ACHN (cell line): ENCODE measurements at regions not wholly inside any gene's neighbourhood (a gene's known extent, or its start where the extent isn't known, plus 50 kb on each side); places are given as distances from the start of the nearest gene placed in this dataset.
"Not testable (repeated sequence)": the region's sequence is repeated elsewhere in the genome, so short reads cannot be mapped to it uniquely, and the experiment has no call there.

ENCODE experiments used
- DNase-seq: peaks from one replicate; pipeline ENCODE4 v3.0.0-alpha.2; 2015
- in situ Hi-C: cut with HindIII; loops from 2 replicates; pipeline ENCODE4 v1.10.0; 2017; ENCODE audit warnings: low sequenced_read_pairs, low pct_ligation_motif_present, low pct_unique_long_range_greater_than_20kb

- in situ Hi-C loops = no loop called here
- no peak for DNase-seq
Observed at GRCh38 chrX:840556-840955, 210.0 kb downstream of the SHOX start.

DNA sequence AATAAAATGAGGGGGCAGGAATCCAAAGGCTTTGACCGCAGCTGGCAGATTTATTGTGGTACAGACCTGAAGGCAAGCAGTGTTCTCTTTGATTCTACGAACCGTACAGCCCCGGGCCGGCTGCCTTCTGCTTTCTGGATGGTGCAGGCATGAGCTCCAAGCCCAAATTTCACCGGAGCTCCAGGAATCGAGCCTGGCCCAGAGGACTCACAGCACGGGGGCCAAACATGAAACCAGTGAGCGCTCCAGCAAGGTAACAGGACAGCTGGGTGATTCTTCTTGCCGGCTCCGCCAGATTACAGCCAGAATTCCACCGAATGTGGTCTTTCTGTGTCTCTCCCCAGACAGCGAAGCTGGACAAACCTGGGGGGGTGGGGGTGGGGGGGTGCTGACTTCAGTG is 208.1 kb downstream of the SHOX start:
- in situ Hi-C loops, DNase-seq: not testable (repeated sequence)

GRCh38 chrX:835857-836256 is 205.3 kb downstream of the SHOX start:
- in situ Hi-C loops = not testable (repeated sequence)

DNA sequence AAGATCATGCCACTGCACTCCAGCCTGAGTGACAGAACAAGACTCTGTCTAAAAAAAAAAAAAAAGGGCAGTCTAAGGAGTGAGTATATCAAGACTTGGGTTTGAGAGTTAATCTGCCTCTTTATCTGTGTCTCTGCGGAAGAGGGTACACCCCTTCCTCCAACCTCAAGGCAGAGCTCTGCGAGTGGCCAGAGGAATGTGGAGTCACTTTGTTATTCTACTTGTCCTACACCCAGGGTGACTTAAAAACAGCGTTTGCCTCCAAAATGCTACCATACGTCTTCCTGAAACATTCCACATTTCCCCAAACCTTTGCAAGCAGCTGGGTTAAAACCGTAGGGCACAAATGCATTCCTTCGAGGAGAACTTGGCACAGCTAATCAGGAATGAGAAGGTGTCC is 199.9 kb downstream of the SHOX start:
- in situ Hi-C loops = no loop called here
- DNase-seq = no peak

More at GRCh38 chrX:835857-836256, 205.3 kb downstream of the SHOX start:
- DNase-seq = not testable (repeated sequence)

- DNase-seq = no peak
- in situ Hi-C loops = no loop called here
Observed at GRCh38 chrX:829145-829544, 198.6 kb downstream of the SHOX start.

- in situ Hi-C loops = no loop called here
Observed at GRCh38 chrX:828411-828959, 197.9 kb downstream of the SHOX start.

GRCh38 chrX:826448-826847 is 195.9 kb downstream of the SHOX start:
- in situ Hi-C loops = no loop called here
- no peak for DNase-seq

More at GRCh38 chrX:828411-828959, 197.9 kb downstream of the SHOX start:
- no peak for DNase-seq

- DNase-seq = no peak
- in situ Hi-C loops = no loop called here
Observed at GRCh38 chrX:825991-826390, 195.4 kb downstream of the SHOX start.

DNA sequence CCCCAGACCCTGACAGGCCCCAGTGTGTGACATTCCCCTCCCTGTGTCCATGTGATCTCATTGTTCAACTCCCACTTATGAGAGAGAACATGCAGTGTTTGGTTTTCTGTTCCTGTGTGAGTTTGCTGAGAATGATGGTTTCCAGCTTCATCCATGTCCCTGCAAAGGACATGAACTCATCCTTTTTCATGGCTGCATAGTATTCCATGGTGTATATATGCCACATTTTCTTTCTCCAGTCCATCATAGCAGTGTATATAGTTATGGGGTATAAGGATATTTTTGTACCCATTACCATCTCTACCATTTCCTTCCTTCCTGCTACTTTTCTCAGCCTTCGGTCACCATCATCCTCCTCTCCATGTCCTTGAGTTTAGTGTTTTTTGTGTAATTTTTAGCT is 192.5 kb downstream of the SHOX start:
- DNase-seq, in situ Hi-C loops: not testable (repeated sequence)

DNA sequence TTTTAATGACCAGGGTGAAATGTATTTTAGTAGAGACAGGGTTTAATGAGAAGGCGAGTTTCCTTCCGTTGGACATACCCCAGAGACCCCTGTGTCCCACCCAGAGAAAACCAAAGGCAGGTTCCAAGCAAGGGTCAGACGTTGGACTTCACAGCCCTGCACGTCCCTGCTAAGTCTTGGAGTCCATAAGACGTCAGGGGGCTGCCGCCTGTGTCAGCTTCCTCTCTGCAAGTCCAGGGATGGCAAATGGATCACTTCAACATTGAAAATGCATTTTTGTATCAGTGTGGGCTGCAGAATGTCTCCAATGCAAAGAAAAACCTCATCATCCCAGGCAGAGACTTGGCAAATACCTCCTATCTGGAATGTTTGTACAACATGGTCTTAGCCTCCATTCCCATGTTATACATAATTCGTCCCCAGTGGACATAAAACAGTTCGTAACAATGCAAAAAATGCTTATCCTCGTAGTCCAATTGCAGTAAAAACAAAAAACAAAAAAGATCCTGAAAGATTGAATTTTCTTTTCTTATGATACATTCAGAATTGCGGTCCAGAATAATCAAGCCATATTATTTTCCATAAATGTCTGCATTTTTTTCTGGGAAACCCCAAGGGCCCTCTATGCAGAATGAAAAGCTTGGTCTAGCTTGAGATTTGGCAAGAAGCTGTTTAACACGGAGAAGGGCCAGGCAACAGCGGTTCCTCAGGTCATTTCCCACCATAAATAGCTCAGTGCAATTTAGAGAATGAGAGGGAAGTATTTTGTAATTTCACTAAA is 190.9 kb downstream of the SHOX start:
- in situ Hi-C loops = no loop called here
- DNase-seq = no peak

GRCh38 chrX:819684-820083 is 189.1 kb downstream of the SHOX start:
- in situ Hi-C loops = no loop called here
- no peak for DNase-seq

- in situ Hi-C loops = no loop called here
- DNase-seq = no peak
Observed at GRCh38 chrX:817759-818300, 187.2 kb downstream of the SHOX start.

GRCh38 chrX:817147-817546 is 186.6 kb downstream of the SHOX start:
- DNase-seq, in situ Hi-C loops: not testable (repeated sequence)

- in situ Hi-C loops = no loop called here
- DNase-seq = no peak
Observed at GRCh38 chrX:816411-816810, 185.8 kb downstream of the SHOX start.

DNA sequence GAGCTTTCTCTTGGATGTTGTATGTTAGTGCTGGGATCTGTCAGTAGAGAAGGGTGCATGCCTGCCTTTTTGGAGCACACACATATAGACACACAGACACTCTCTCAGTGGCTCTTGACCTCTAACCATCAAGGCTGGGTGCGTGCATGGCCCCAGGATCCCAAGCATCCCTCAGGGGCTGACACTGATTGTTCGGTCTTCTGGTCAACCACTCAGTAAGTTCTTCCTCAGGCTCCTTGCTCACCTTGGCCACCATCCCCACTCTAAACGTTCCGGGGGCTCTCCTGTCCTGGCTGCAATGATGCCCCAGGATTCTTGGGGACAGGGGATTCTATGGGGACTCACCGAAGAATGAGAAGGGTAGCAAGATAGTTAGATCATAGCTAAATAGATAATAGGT is 179.6 kb downstream of the SHOX start:
- in situ Hi-C loops = no loop called here
- DNase-seq = no peak

DNA sequence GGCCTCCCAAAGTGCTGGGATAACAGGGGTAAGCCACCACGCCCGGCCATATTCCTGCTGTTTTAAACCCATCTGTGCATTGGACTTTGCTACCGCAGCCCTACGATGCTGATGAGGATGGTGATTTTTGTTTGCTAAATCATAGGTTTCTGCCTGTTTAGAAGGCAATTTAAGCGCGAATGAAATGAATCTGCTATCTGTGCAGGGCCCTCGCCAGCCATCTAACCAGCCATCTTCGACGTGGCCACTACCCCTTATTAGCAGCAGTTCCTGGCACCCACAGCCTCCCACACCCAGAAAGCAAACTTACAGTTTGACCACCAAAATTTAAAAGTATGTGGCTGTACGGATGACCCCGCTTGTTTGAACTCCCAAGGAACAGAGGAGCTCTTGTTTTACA is 178.5 kb downstream of the SHOX start:
- no peak for DNase-seq
- in situ Hi-C loops = no loop called here

DNA sequence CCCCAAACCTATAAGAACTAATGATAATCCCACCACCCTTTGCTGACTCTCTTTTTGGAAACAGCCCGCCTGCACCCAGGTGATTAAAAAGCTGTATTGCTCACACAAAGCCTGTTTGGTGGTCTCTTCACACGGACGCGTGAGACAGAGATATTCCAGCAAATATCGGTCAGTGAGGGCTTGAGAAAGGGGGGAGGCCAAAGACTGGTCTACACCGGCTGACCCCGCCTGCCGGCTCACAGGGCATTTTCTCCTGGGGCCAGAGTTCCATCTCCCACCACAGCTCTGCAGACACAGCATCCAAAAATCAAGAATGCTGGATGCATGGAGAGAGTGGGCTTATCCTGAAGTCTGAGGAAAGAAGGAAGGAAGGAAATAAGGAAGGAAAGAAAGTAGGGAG is 176.0 kb downstream of the SHOX start:
- no peak for DNase-seq
- in situ Hi-C loops = no loop called here

- in situ Hi-C loops = no loop called here
- no peak for DNase-seq
Observed at GRCh38 chrX:805988-806387, 175.4 kb downstream of the SHOX start.

DNA sequence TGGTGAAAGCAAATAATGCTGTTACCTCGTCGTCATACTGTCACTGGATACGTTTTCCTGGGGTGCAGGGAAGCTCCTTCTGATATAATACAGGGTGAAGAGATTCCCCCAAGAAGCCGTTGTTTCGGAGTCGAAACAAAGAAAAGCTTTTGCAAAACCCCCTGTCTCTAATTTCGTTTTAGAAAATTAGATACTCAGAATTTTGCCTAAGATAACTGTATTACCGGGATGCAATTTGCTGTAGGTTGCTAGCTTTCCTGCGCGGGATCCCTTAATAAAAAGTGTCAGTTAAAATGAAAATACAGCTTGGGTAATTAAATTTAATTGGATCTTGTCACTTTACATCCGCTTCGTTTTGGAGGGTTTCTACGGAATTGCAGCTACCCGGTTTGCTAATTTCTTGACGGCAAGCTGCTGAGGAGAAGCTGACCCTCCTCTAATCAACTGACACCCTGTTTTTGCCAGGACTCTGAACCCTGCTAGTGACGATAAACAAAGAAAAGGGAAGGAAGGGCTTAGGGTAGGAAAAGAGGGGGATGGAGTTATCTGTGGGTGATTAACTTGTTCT is 174.6 kb downstream of the SHOX start:
- in situ Hi-C loops = no loop called here
- no peak for DNase-seq

- in situ Hi-C loops = no loop called here
- no peak for DNase-seq
Observed at GRCh38 chrX:802846-803245, 172.3 kb downstream of the SHOX start.
